HCEC 1CT (cell line): ENCODE measurements at regions not wholly inside any gene's neighbourhood (a gene's known extent, or its start where the extent isn't known, plus 50 kb on each side); places are given as distances from the start of the nearest gene placed in this dataset.

Source experiments
- DNase-seq: peaks from one replicate; pipeline ENCODE4 v3.0.0-alpha.2; 2017

DNA sequence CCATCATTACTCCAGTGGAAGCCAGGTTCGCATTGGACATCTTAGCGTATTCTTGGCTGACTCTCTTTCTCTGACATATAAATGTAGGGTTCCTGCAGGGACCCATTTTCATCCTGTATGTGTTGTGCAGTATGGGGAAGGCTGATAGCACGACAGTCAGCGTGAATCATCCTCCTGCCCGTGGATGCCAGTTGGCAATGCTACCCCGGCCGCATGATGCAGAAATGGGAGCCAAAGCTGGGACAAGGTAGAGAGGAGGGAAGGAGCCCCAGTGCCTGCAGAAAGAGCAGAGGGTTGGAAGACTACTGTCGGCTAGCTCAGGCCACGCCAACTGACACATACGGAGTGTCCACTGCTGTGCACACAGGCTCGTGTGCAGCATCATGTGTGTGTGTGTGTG is 251.6 kb downstream of the SKAP2 start:
- no peak for DNase-seq

DNA sequence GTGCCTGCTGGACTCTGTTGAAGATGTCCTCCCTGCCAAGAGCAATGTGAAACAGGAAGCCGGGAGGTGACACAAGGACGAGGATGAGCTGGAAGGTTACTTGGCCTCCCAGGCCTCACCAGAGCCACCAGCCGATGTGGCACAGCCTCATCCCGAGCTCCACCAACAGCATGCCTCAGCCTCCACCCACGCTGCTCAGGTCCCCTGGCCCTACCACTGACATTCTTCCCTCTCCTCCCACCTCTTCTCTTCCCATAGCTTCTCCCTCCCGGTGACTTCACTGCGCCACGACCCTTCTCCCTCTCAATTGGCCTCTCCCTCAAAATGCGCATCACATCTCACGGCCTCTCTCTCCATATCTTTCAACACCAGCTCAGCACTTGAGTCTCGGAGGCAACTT is 249.9 kb downstream of the SKAP2 start:
- no peak for DNase-seq

DNA sequence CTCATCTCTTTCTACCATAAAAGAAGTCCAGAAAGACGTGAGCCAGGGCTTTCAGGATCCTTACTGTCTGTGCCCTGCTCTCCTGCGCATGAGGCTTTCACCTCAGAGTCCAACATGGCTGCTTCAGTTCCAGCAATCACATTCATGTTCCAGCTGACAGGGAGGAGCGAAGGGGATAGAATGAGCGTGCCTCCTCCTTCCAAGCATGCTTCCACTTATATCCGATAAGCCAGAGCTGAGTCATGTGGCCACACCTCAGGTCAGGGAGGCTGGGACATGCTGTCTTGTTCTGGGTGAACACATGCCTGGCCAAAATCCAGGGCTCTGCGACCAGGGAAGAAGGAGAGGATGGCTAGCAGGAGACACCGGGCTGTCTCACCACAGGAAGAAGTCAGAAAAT is 248.2 kb downstream of the SKAP2 start:
- no peak for DNase-seq

DNA sequence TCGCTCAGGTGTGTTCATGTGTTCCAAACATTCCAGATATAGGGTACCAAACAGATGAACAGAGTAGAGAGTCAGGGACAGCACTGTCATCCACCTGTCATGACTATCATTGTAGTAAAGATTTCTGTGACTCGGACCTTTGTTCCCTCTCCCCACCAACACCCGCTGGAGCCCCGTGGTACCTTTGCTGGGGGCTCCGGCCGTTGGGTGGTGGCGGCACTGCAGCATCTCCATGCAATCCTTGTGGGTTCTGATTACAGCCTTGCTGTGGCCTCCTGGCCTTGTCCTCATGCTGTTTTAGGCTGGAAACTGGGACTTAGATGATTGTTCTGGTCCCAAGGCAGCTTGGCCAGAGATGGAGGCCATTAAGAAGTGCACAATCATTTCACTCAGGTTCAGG is 247.3 kb downstream of the SKAP2 start:
- DNase-seq: no peak
